Cardiac septum (tissue), 1 donor: ENCODE measurements at regions not wholly inside any gene's neighbourhood (a gene's known extent, or its start where the extent isn't known, plus 50 kb on each side); places are given as distances from the start of the nearest gene placed in this dataset.
"Not testable (repeated sequence)": the region's sequence is repeated elsewhere in the genome, so short reads cannot be mapped to it uniquely, and the experiment has no call there.

Experiments
- DNase-seq: peaks from one replicate; pipeline ENCODE4 v3.0.0-alpha.2; 2020; ENCODE audit warnings: low spot score
- intact Hi-C: fragments of 100-400 bp; cut with DNase I; formaldehyde crosslinking; loops from one replicate; pipeline ENCODE4 v1.14.0; 2022
- donor health status: DM: no; HTN: no; CAD: no.

DNA sequence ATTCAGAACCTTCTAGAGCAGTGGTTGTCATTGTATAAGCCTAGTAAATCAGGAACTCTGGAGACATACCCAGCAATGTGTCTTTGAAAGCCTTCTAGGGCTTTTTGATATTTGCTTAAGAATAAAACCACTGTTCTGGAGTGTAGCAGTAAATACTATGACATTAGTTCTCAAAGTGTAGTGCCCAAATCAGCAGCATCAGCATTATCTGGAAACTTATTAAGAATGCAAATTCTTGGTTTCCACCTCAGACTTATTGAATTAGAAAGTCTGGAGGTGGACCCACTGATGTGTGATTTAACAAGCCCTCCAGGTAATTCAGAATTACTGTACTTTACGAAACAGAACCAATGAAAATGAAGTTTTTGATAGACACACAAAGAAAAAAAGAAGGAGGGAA, 509.7 kb downstream of the SUCLG1 start:
- no peak for DNase-seq
- intact Hi-C loops: no loop called here

DNA sequence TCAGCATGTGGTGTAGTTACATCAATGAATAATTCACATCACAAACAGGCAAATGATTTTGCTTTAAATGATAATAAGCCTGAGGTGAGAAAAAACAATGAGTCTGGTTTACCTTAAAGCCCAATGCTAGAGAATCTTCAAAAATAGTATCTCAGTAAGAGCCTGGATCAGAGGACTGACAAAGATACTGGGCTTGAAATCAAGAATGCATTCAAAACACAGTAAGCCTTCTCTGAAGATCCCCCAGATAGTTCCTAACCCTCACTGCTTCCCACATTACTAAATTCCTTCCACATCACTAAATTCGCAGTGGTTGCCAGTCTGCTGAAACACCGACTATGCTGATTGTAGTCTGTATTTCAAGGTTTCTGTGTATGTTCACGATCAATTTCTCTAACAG, 514.9 kb downstream of the SUCLG1 start:
- no peak for DNase-seq

DNA sequence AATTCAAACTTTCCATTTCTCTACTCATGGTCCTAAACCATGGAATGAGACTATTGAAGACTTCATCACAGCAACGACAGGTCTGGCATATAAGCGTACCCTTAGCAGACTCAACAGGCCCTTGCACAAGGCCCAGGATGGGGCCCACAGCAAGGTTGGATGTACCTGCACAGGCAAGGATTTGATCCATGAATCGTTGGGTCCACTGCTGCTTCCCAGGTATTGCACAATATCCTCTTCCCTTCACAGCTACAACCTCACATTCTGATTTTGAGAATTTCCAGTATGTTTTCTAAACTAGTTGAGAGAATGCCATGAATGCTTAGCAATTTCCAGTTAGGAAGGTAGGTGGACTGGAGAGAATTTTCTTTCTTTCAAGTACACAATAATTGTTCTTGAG, 515.8 kb downstream of the SUCLG1 start:
- DNase-seq: no peak
- intact Hi-C loops: no loop called here

More for the DNA sequence above, 514.9 kb downstream of the SUCLG1 start:
- intact Hi-C loops: no loop called here

DNA sequence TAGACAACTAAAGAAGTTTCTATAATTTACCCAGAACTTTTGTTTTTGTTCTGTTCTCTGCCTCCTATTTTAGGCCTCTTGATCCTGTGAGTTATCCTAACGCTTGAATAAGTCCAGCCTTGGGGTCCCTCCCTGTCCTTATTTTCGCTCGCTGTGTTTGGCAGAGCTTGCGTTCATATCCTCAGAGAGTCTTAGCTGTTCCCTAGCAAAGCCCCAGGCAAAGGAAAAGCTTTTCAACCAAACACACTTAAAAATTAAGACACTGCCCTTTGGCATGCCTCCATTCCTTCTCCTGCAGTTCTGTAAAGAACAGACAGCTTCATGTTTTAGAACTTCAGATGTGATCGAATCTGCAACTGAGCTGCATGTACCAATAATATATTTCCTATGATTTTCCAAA, 517.2 kb downstream of the SUCLG1 start:
- intact Hi-C loops: no loop called here
- DNase-seq: no peak

DNA sequence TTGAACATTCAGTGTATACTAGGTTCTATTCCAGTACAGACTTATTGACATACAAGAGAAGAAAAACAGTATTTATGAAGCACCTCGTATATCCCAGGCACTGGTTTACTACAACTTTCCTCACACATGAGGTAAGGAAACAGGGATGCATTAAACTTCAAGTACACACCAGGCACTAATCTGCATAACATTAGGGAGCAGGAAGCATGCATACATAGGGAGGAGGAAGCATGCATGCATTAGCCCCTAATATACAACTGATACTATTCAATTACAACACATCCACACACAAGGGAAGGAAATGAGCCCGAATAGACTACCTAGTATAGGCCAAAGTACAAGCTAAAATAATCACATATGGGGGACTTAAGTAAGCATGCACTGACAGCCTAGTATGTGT, 525.3 kb downstream of the SUCLG1 start:
- DNase-seq: no peak
- intact Hi-C loops: no loop called here

DNA sequence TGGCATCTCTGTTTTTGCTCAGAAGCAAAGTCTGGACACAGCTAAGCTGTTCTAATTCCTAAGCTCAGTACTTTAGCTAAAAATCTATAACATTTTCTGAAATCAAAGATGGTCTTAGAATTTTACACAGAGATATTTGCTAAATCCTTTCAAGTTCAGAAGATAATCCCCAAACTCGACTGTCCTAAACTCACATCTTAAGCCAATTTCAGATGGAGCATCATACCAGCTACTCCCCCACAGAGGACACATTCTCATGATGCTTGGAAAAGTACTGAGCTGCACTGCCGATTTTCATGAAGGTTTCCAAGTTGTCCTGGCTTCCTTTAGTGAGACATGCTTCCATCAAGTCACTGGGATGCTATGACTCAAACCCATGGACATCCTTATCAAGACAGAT, 535.5 kb downstream of the SUCLG1 start:
- intact Hi-C loops: no loop called here
- no peak for DNase-seq

DNA sequence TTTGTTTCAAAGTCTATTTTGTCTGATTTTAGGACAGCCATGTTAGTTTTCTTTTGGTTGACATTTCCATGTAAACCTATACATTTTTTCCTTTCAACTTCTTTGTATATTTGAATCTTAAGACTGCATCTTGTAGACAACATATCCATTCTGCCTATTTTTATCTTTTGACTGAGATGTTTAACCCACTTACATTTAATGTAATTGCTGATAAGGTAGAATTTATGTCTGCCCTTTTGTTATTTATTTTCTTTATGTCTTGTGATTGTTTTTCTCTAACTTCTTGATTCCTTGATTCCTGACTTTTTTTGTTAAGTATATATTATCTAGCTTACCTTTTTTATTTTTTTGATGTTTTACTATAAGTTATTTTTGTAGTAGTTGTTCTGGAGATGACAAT, 542.5 kb downstream of the SUCLG1 start:
- DNase-seq: no peak
- intact Hi-C loops: no loop called here

DNA sequence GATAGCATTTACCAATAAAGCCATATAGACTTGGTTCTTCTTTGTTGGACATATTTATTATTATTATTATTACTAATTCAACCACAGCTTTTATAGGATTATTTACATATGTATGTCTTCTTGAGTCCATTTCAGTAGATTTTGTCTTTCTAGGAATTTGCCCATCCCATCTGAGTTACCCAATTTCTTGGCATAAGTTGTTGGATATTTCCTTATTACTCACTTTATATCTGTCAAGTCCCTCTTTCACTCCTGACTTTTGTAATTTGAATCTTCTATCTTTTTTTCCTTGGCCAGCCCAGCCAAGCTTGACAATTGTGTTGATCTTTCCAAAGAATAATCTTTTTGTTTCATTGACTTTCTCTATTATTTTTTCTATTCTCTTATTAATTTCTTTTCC, 543.7 kb downstream of the SUCLG1 start:
- no peak for DNase-seq
- intact Hi-C loops: no loop called here

DNA sequence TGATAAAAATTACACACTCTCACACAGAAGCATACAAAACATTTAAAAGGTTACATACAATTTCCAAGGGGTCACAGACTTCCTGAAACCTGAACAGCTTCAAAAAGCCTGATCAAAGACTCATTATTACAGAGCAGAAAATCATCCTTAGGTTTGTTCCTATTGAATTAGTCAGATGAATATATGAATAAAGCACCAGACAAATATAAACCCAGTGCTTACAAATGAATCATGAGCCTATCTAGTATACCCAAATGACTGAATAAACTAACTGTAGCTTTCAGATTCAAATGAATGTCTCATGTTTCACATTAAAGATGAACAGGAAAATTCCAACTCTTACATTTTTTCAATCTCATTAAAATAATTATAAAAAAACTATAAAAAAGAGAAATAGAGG, 550.3 kb downstream of the SUCLG1 start:
- intact Hi-C loops: no loop called here

DNA sequence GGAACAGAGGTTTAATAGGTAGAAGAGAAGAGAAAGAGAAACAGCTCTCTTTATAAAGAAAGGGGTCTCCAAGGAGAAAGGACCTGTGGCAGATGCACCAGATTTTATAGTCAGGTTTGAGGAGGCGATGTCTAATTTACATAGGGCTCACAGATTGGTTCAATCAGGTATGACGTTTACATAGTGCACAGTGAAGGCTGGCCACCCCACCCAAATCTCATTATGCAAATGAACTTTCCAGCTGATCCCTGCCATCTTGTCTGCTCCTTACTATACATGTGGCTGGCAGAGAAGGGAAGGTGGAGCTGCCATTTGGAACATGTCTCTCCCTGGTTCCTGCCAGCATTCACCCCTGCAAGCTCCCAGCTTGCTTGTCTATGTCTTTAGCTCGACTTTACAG, 557.8 kb downstream of the SUCLG1 start:
- intact Hi-C loops: no loop called here
- no peak for DNase-seq

More for the DNA sequence above, 550.3 kb downstream of the SUCLG1 start:
- no peak for DNase-seq

DNA sequence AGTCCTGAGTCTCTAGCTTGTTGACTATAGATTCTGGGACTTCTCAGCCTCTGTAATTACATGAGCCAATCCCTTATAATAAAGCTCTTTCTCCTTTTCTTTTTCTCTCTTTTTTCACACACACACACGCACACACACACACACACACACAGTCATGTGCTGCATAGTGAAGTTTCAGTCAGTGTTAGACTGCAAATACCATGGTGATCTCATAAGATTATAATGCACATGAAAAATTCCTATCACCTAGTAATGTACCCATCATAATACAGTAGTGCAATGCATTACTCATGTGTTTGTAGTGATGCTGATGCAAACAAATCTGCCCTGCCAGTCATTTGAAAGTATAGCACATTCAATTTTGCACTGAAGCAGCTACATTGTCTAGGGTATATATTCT, 558.2 kb downstream of the SUCLG1 start:
- intact Hi-C loops: no loop called here
- DNase-seq: no peak

DNA sequence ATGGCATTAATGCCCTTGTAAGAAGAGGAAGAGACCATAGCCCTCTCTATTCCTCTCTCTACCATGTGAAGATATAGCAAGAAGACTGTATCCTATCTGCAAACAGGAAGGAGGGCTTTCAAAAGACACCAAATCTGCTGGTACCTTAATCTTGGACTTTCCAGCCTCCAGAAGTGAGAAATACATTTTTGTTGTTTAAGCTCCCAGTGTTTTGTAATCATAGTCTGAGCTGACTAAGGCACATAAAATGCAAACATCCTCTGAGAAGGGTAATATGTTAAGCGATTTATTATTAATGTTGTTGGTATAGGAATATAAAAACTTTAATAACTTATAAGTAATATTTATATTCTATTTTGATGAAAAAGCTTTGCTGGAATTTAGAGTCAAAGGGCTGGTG, 559.8 kb downstream of the SUCLG1 start:
- intact Hi-C loops: no loop called here
- DNase-seq: no peak

DNA sequence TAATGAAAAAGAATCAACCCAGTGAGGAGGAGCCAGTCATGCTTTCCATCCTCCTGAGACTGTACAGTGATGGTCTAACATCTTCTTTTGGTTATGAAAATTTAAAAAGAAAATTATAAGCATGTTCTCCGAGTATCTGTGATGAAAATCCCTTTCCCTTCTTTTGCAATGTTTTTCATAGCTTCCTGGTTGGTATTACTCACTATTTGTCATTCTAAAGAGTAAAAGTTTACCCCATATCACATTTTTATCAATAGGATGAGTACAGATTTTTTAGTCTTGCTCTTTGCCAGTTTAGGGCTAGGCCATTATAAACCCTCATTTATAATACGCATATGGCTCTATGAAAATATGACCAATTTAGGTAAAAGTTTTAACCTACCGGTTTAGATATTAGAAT, 564.1 kb downstream of the SUCLG1 start:
- intact Hi-C loops: no loop called here
- no peak for DNase-seq

DNA sequence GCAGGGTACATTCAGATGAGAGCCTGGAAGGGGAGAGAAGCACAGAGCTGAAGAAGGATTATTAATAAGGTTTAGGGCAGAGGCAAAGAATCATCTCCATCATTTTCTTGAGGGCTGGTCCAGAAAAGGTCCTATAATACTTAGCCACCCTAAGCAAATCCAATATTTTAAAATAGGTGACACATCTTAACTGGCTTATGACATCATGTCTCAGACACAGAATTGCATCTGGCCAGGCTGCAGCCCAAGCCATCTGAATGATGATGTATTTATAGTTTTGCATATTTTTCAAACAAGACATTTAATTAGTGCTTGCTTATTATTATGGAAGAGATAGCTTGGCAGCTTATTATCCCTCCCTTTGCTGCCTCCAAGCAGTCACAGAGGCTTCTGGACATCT, 571.3 kb downstream of the SUCLG1 start:
- no peak for DNase-seq
- intact Hi-C loops: no loop called here

DNA sequence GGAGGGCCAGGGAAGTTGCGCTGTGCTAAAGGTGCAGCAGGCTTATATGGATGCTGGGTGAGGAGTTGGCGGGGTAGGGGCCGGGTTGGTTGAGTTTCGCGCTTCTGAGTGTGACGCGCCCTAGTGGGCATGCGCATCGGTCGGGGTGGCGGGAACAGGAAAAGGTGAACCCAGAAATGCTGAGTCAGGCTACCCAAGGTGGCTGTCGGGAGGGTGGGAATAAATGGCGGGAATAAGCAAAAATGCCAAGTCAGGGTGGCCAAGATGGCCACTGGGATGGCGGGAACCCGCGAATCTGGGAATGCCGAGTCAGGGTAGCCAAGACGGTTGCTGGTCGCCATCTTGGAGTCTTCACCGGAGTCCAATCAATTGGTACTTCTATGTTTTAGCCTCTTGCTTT, 580.0 kb downstream of the SUCLG1 start:
- DNase-seq: no peak
- intact Hi-C loops: no loop called here

DNA sequence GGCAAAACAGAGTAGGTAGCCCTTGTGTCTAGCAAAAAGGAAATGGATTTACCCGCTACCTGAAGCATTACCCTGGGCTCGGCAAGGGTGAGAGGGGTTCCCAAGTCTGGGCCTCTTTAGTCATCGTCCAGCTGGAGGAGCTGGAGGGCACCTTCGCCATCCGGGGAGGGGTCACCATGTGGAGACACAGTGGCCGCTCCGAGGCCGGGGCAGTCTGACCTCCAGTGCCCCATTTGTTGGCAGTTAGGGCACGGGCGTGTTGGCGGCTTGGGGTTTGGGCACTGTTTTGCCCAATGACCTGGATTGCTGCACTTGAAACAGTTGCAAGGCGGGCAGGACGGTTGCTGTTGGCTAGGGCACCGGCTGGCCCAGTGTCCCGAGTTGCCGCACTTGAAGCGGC, 581.8 kb downstream of the SUCLG1 start:
- intact Hi-C loops, DNase-seq: not testable (repeated sequence)

DNA sequence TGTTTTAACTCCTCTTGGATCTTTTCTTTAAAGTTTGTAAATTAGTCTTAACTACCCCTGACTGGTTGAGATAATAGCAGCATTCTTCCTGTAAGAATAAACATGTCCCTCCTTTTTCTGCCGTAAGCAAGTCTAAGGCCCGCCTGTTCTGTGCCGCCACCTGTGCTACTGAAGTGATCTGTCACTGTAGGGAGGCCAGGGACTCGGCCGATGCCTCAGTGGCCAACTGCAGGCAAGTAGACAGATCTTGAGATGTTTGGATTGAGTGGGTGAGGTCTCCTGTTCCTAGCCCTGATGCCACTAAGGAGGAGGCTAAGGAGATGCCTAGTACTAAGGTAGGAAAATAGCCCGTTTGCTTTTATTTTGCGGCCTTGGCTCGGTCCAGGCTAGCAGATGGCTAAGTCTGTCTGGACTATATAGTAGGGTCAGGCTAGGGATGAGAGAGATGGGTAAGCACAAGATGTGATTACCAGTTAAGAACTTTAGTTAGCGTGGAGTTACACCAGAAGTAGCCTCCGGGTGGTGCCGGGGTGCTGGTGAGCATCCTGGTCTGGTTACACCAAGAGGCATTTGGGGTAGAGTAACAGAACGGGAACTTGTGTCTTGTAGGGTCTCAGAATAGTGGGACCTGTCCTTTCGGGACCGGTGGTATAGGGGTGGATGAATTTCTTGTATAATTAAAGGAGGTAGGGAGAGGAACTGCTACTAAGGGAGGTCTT, 584.2 kb downstream of the SUCLG1 start:
- no peak for DNase-seq
- intact Hi-C loops: no loop called here

DNA sequence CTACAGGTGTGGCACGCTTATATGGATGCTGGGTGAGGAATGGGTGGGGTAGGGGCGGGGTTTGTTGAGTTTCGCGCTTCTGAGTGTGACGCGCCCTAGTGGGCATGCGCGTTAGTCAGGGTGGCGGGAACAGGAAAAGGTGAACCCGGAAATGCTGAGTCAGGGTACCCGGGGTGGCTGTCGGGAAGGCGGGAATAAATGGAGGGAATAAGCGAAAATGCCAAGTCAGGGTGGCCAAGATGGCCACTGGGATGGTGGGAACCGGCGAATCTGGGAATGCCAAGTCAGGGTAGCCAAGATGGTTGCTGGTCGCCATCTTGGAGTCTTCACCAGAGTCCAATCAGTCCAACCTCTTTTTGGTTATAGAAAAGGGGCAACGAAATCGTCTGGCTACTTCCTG, 585.0 kb downstream of the SUCLG1 start:
- no peak for DNase-seq
- intact Hi-C loops: no loop called here

DNA sequence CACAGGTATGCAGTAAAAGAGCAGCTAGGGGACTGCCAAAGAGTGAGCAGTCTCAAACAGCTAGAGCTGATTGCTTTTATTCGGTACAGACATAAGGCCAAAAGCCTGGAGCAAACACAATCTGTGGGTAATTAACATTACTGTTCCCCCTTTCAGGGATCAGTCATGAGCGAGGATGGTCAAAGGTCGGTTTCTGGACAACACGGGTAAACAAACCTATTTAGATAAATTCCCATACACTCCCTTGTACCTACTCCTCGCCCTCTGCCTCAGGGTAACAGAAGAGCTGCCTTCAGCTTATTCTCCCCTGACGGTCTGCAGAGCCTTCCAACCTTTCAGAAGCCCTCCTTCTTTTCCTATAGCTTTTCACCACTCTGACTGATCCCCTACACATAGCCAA, 586.0 kb downstream of the SUCLG1 start:
- intact Hi-C loops: no loop called here
- no peak for DNase-seq

DNA sequence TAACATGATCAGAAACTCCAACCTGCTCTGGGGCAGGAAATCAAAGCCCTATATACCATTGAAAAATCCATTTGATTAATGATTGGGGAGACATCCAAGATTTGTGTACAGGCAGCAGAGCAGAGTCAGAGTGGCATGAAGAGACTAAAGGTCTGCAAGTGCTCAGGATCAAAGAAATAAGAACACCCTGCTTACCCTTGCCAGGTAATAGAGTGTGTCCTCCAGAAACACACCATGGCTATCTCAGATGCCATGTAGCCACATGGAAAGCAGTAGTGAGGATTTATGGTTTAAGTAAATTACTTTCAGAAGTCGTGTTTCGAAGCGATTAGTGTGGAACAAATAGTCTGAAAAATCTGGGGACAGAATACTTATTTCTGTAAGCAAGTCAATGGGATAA, 592.9 kb downstream of the SUCLG1 start:
- intact Hi-C loops: no loop called here

DNA sequence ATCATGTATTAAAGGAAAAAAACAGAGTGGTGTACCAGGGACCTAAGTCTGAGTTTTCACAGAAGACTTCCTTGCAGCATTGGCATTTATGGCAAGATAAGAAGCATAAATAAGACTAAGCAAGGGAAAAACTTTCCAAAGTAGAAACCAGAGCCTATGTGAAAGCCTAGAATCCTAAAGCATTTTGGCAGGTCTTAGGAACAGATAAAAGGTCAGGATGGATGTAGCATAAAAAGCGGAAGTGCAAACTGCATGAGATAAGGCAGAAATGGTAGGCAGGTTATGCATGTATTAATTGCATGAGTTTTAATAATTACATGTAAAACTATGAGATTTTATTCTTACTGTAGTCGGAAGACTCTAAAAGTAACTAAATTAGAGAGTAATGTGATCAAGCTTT, 596.5 kb downstream of the SUCLG1 start:
- intact Hi-C loops: no loop called here
- DNase-seq: no peak

More for the DNA sequence above, 592.9 kb downstream of the SUCLG1 start:
- no peak for DNase-seq

DNA sequence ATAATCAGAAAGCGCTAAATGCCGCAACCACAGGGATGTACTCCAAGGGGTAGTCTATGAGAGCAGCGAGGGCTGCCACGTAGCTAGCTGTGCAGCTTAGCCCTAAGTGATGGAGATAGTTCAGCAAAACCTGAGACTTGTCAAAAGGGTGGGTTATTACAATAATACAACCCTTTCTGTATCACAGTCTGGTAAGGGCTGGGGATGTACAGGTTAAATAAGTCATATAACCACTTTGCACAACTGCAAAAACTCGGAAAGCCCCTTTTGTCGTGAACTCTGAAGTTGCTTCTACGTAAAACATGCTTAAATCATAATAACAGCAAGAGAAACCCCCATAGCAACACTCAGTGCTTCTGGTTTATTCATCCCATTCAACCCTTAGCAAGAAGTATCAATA, 598.8 kb downstream of the SUCLG1 start:
- no peak for DNase-seq
- intact Hi-C loops: no loop called here
